ENCODE measurements at regions not wholly inside any gene's neighbourhood (a gene's known extent, or its start where the extent isn't known, plus 50 kb on each side); places are given as distances from the start of the nearest gene placed in this dataset.

GRCh38 chr2:236848501-236848900, 237.2 kb upstream of the COPS8 start:
- TF ChIP-seq POLR2A (IDR thresholded peaks at IDR 0.05) (no peak), CTCF (IDR thresholded peaks at IDR 0.05) (no peak), EP300 (IDR thresholded peaks at IDR 0.05) (no peak)

Data from ovary (tissue), 3 donors.